ENCODE measurements at regions not wholly inside any gene's neighbourhood (a gene's known extent, or its start where the extent isn't known, plus 50 kb on each side); places are given as distances from the start of the nearest gene placed in this dataset.

GRCh38 chr17:12584727-12585126 is 81.0 kb upstream of the MYOCD start:
- POLR2A ChIA-PET = no interaction called here
- no peak for TF ChIP-seq CTCF (IDR thresholded peaks at IDR 0.05; ENCODE audit: control extremely low read depth, extremely low read depth, low read depth, missing control alignments)
- CTCF ChIA-PET = no interaction called here
- DNase-seq (ENCODE audit: extremely low spot score) = no peak

GRCh38 chr17:12588531-12588930 is 77.2 kb upstream of the MYOCD start:
- no peak for TF ChIP-seq CTCF (IDR thresholded peaks at IDR 0.05; ENCODE audit: control extremely low read depth, extremely low read depth, low read depth, missing control alignments)
- CTCF ChIA-PET = no interaction called here
- POLR2A ChIA-PET = no interaction called here
- DNase-seq (ENCODE audit: extremely low spot score) = no peak

GRCh38 chr17:12590417-12590816 is 75.3 kb upstream of the MYOCD start:
- ChIA-PET POLR2A (no interaction called here), CTCF (interaction anchor here (1.5 kb wide), 1 partner anchor 24 kb away, joined by 3 read pairs; no protein-coding TSS in a partner anchor)
- no peak for TF ChIP-seq CTCF (IDR thresholded peaks at IDR 0.05; ENCODE audit: control extremely low read depth, extremely low read depth, low read depth, missing control alignments)
- DNase-seq (ENCODE audit: extremely low spot score) = no peak

- POLR2A ChIA-PET = no interaction called here
- no peak for TF ChIP-seq CTCF (IDR thresholded peaks at IDR 0.05; ENCODE audit: control extremely low read depth, extremely low read depth, low read depth, missing control alignments)
- CTCF ChIA-PET = interaction anchor here (0.9 to 1.5 kb wide), 2 partner anchors 9 to 25 kb away, joined by 3 read pairs; no protein-coding TSS in a partner anchor
- no peak for DNase-seq (ENCODE audit: extremely low spot score)
These were observed 74.5 kb upstream of the MYOCD start for GRCh38 chr17:12591021-12591735.

- TF ChIP-seq CTCF (IDR thresholded peaks at IDR 0.05; ENCODE audit: control extremely low read depth, extremely low read depth, low read depth, missing control alignments) = no peak
- POLR2A ChIA-PET = no interaction called here
- CTCF ChIA-PET = interaction anchor here (1.1 kb wide), 1 partner anchor 16 kb away, joined by 3 read pairs; no protein-coding TSS in a partner anchor
- no peak for DNase-seq (ENCODE audit: extremely low spot score)
These were observed 72.7 kb upstream of the MYOCD start for GRCh38 chr17:12592941-12593340.

GRCh38 chr17:12596961-12597360 is 68.7 kb upstream of the MYOCD start:
- ChIA-PET CTCF (no interaction called here), POLR2A (no interaction called here)
- no peak for TF ChIP-seq CTCF (IDR thresholded peaks at IDR 0.05; ENCODE audit: control extremely low read depth, extremely low read depth, low read depth, missing control alignments)
- no peak for DNase-seq (ENCODE audit: extremely low spot score)

All from GM10248 (cell line).